Vagina (tissue), 2 donors: ENCODE measurements at regions not wholly inside any gene's neighbourhood (a gene's known extent, or its start where the extent isn't known, plus 50 kb on each side); places are given as distances from the start of the nearest gene placed in this dataset.

Source experiments
- DNase-seq, 2 donors: peaks; one replicate each; pipeline ENCODE4 v3.0.0-alpha.2; 2017; ENCODE audit errors: extremely low spot score in 2 of 2
- H3K27ac ChIP-seq: fragments of 200-600 bp; sonication (generic); one replicate; pipeline ENCODE4 v1.5.1; 2019
- H3K27me3 ChIP-seq: fragments of 200-600 bp; sonication (generic); one replicate; pipeline ENCODE4 v1.5.1; 2019
- H3K36me3 ChIP-seq, 2 donors: fragments of 200-600 bp; sonication (generic); one replicate each; pipeline ENCODE4 v1.5.1; 2017 to 2019
- H3K4me1 ChIP-seq: fragments of 200-600 bp; sonication (generic); one replicate; pipeline ENCODE4 v1.5.1; 2019
- H3K4me3 ChIP-seq, 2 donors: fragments of 200-600 bp; sonication (generic); 1 replicate in 1 of 2; 2 replicates in 1 of 2; pipeline ENCODE4 v1.5.1; 2016 to 2019
- H3K9me3 ChIP-seq: fragments of 200-600 bp; sonication (generic); one replicate; pipeline ENCODE4 v1.5.1; 2019
- POLR2A ChIP-seq, 2 donors: fragments of 450-650 bp; IDR thresholded peaks; one replicate each; pipeline ENCODE4 v1.6.1; 2017; ENCODE audit warnings: antibody characterized with exemption in 2 of 2, mild to moderate bottlenecking in 2 of 2, moderate library complexity in 2 of 2
- POLR2AphosphoS5 ChIP-seq, 2 donors: sonication (generic); formaldehyde crosslinking; IDR thresholded peaks; one replicate each; pipeline ENCODE4 v1.9.0; 2017; ENCODE audit warnings: antibody characterized with exemption in 2 of 2, mild to moderate bottlenecking in 2 of 2, low read depth in 1 of 2; ENCODE audit not compliant: insufficient read depth in 1 of 2
- intact Hi-C: fragments of 100-400 bp; cut with DNase I; formaldehyde crosslinking; loops from one replicate; pipeline ENCODE4 v1.15.1; 2023
- TF ChIP-seq, protein P1 (sequence below), 3 experiments: fragments of 450-650 bp in 2 of 3; fragments of 200-600 bp in 1 of 3; sonication (generic) in 1 of 3; IDR thresholded peaks; one replicate each; pipeline ENCODE4 v1.5.1; 2017 to 2019; ENCODE audit warnings: antibody characterized with exemption in 3 of 3, mild to moderate bottlenecking in 2 of 3, moderate library complexity in 2 of 3

DNA sequence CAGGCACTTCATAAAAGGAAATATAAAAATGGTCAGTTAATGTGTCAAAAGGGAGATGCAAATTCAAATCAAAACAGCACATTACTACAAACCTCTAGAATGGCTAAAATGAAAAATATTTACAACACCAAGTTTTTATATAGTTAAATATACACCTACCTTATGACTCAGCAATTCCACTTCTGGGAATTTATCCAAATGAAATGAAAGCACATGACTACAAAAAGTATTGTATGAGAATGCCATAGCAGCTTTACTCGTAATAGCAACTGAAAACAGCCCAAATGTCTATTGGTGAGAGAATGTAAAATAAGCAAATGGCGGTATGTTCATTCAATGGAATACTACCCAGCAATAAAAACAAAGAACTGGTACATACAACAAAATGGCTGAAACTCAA, 175.8 kb upstream of the SPAG17 start:
- Histone ChIP-seq H3K4me3 (no peak overlapping the region), H3K27ac (no peak overlapping the region), H3K4me1 (no peaks in the 10 kb centered on the region), H3K9me3 (peaks cover 4% of the 10 kb centered on the region), H3K27me3 (no peaks in the 10 kb centered on the region), H3K36me3 (no peaks in the 10 kb centered on the region)
- intact Hi-C loops: no loop called here
- no peak for DNase-seq
- TF ChIP-seq, protein P1, sequence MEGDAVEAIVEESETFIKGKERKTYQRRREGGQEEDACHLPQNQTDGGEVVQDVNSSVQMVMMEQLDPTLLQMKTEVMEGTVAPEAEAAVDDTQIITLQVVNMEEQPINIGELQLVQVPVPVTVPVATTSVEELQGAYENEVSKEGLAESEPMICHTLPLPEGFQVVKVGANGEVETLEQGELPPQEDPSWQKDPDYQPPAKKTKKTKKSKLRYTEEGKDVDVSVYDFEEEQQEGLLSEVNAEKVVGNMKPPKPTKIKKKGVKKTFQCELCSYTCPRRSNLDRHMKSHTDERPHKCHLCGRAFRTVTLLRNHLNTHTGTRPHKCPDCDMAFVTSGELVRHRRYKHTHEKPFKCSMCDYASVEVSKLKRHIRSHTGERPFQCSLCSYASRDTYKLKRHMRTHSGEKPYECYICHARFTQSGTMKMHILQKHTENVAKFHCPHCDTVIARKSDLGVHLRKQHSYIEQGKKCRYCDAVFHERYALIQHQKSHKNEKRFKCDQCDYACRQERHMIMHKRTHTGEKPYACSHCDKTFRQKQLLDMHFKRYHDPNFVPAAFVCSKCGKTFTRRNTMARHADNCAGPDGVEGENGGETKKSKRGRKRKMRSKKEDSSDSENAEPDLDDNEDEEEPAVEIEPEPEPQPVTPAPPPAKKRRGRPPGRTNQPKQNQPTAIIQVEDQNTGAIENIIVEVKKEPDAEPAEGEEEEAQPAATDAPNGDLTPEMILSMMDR (IDR thresholded peaks at IDR 0.05): no peak
- no peak for TF ChIP-seq POLR2A (IDR thresholded peaks at IDR 0.05)
- TF ChIP-seq POLR2AphosphoS5 (IDR thresholded peaks at IDR 0.05; ENCODE audit: insufficient read depth in 1 of 2, low read depth in 1 of 2): no peak

DNA sequence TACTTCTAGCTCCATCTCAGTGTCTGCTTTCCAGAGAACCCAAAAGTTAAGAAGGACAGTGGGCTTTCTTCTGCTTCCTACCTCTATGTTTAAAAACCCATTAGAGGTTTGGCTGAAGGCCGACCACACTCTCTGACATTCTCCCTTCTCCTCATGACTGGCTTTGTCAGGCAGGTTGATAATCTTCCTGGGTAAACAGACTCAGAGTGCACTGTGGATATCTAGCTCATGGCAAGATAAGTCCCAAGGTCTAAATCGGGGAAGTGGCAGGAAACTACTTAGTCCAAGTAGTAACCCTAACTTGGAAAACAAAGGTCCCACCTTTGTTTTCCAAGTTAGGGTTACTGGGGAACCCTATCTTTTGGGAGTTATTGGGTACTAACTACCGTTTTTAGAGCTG, 161.9 kb upstream of the SPAG17 start:
- Histone ChIP-seq H3K4me1 (no peaks in the 10 kb centered on the region), H3K4me3 (no peak overlapping the region), H3K36me3 (no peaks in the 10 kb centered on the region), H3K9me3 (no peaks in the 10 kb centered on the region), H3K27ac (no peak overlapping the region), H3K27me3 (no peaks in the 10 kb centered on the region)
- no peak for DNase-seq
- TF ChIP-seq, protein P1 (IDR thresholded peaks at IDR 0.05): no peak
- no peak for TF ChIP-seq POLR2A (IDR thresholded peaks at IDR 0.05)
- no peak for TF ChIP-seq POLR2AphosphoS5 (IDR thresholded peaks at IDR 0.05; ENCODE audit: insufficient read depth in 1 of 2, low read depth in 1 of 2)
- intact Hi-C loops: no loop called here

DNA sequence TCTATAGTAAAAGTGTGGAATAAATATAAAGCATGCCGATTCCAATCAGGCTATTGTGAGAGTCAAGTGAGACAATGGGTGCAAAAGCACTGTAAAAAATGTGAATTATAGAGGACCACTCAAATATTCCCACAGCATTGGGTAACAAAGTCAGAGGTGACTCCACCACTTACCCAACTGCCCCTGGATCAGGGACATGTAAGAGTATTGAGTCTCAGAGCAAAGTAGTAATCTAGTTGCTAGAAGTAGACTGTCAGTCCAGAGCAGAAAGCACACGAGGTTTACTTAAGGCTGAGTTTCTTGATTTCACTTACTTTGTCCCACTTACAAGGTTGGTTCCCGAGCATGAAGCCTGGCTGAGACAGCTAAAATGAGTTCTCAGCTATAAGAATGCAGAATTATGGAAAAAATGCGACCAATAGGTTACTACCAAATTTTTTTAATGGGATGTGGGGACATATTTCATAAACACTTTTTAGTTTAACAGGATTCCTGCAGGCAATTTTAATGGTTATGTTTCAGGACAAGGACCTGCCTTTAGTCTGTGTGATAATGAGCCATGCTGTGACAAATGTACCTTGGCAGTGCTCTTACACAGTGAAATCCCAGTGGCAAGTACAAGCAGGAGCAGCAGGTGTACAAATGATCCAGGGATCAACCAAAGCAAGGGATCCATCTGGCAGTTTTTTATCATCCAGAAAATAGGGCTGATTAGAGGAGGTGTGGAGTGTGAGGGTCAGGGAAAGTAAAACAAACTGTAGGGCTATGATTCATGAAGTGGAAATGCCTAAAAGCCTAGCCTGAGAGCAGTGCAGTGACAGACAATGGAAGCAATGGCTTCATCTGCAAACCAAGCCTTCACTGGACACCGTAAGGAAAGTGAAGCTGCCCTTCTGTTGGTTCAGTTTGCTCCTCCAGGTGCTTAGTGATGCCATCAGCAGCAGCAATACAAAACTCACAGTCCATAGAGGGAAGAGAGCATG, 156.2 kb upstream of the SPAG17 start:
- intact Hi-C loops: no loop called here

DNA sequence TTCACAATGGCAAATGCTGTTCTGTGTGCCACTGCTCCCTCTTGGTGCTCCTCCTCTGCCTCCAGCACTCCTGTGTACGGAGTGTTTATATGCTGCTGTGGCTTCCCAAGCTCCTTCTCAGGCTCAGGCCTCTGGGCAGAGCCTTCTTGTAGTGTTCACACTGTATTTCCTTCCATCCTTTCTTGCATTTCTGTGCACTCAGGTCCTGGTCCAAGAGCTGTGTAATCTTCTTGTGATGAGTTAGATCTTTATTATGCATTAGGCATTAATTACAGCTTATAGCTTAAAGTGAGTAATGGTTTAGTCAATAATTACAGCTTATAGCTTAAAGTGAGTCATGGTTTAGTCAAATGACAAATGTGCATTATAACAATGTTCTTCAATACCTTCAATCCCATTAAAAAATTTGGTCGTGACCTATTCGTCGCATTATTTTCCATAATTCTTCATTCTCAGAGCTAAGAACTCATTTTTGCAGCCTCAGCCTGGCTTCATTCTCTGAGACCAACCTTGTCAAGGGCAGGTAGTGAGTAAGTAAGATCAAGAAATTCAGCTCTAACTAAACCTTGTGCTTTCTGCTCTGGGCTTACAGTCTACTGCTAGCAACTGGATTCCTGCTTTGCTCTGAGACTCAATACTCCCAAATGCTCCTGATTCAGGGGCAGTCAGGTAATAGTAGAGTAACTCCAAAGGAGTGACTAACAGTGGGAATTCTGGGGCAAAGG, 154.5 kb upstream of the SPAG17 start:
- Histone ChIP-seq H3K27me3 (no peaks in the 10 kb centered on the region), H3K4me1 (peaks cover 7% of the 10 kb centered on the region), H3K9me3 (no peaks in the 10 kb centered on the region), H3K27ac (no peak overlapping the region), H3K36me3 (no peaks in the 10 kb centered on the region), H3K4me3 (no peak overlapping the region)
- TF ChIP-seq, protein P1 (IDR thresholded peaks at IDR 0.05): no peak
- TF ChIP-seq POLR2AphosphoS5 (IDR thresholded peaks at IDR 0.05; ENCODE audit: insufficient read depth in 1 of 2, low read depth in 1 of 2): peak in 1 of 2 donors; percentile 23
- intact Hi-C loops: no loop called here
- no peak for DNase-seq

More for the DNA sequence above, 156.2 kb upstream of the SPAG17 start:
- H3K4me3 ChIP-seq: no peak overlapping the region
- no peaks in the 10 kb centered on the region for H3K27me3 ChIP-seq
- peaks cover 7% of the 10 kb centered on the region for H3K4me1 ChIP-seq
- TF ChIP-seq POLR2AphosphoS5 (IDR thresholded peaks at IDR 0.05; ENCODE audit: insufficient read depth in 1 of 2, low read depth in 1 of 2) (no peak), POLR2A (IDR thresholded peaks at IDR 0.05) (no peak)
- TF ChIP-seq, protein P1 (IDR thresholded peaks at IDR 0.05): no peak
- H3K9me3 ChIP-seq: no peaks in the 10 kb centered on the region
- no peak overlapping the region for H3K27ac ChIP-seq
- no peaks in the 10 kb centered on the region for H3K36me3 ChIP-seq
- no peak for DNase-seq
